CD4-positive, alpha-beta T cell treated with Interleukin-17A for 1 hour (primary cell): ENCODE measurements at regions not wholly inside any gene's neighbourhood (a gene's known extent, or its start where the extent isn't known, plus 50 kb on each side); places are given as distances from the start of the nearest gene placed in this dataset.

Source experiments
- DNase-seq: peaks from one replicate; pipeline ENCODE4 v3.0.0-alpha.2; 2020

- DNase-seq = no peak
These were observed 162.9 kb downstream of the FAM170A start for GRCh38 chr5:119792161-119792799.

- DNase-seq = no peak
These were observed 166.4 kb downstream of the FAM170A start for GRCh38 chr5:119795768-119796167.

- DNase-seq = no peak
These were observed 172.2 kb downstream of the FAM170A start for GRCh38 chr5:119801570-119801969.

- no peak for DNase-seq
These were observed 178.7 kb downstream of the FAM170A start for GRCh38 chr5:119808024-119808423.

GRCh38 chr5:119808474-119808873, 179.1 kb downstream of the FAM170A start:
- DNase-seq = no peak

GRCh38 chr5:119810217-119810616, 180.9 kb downstream of the FAM170A start:
- DNase-seq = no peak

GRCh38 chr5:119811458-119811857, 182.1 kb downstream of the FAM170A start:
- no peak for DNase-seq

GRCh38 chr5:119814655-119815054, 185.3 kb downstream of the FAM170A start:
- no peak for DNase-seq

GRCh38 chr5:119816055-119816454, 186.7 kb downstream of the FAM170A start:
- DNase-seq = no peak

- DNase-seq = no peak
These were observed 190.7 kb downstream of the FAM170A start for GRCh38 chr5:119820016-119820415.

- no peak for DNase-seq
These were observed 191.2 kb downstream of the FAM170A start for GRCh38 chr5:119820608-119821007.

- no peak for DNase-seq
These were observed 199.2 kb downstream of the FAM170A start for GRCh38 chr5:119828541-119828940.

- no peak for DNase-seq
These were observed 200.0 kb downstream of the FAM170A start for GRCh38 chr5:119829341-119829740.

GRCh38 chr5:119833176-119833575, 203.8 kb downstream of the FAM170A start:
- DNase-seq = no peak

- DNase-seq = no peak
These were observed 210.8 kb downstream of the FAM170A start for GRCh38 chr5:119840175-119840574.

- no peak for DNase-seq
These were observed 222.8 kb downstream of the FAM170A start for GRCh38 chr5:119852140-119852539.

- no peak for DNase-seq
These were observed 231.1 kb downstream of the FAM170A start for GRCh38 chr5:119860463-119860862.

GRCh38 chr5:119862619-119863018, 233.3 kb downstream of the FAM170A start:
- DNase-seq = no peak

- DNase-seq = no peak
These were observed 234.9 kb downstream of the FAM170A start for GRCh38 chr5:119864286-119864685.

- no peak for DNase-seq
These were observed 244.3 kb downstream of the FAM170A start for GRCh38 chr5:119873611-119874010.

- DNase-seq = no peak
These were observed 247.2 kb downstream of the FAM170A start for GRCh38 chr5:119876522-119876921.

GRCh38 chr5:119878712-119879111, 249.4 kb downstream of the FAM170A start:
- DNase-seq = no peak

- no peak for DNase-seq
These were observed 250.1 kb downstream of the FAM170A start for GRCh38 chr5:119879446-119879845.

GRCh38 chr5:119895066-119895465, 265.7 kb downstream of the FAM170A start:
- DNase-seq = no peak

- DNase-seq = no peak
These were observed 267.6 kb downstream of the FAM170A start for GRCh38 chr5:119896826-119897536.
